Fibroblast of gingiva (primary cell): ENCODE measurements at regions not wholly inside any gene's neighbourhood (a gene's known extent, or its start where the extent isn't known, plus 50 kb on each side); places are given as distances from the start of the nearest gene placed in this dataset.

ENCODE experiments used
- DNase-seq: peaks from one replicate; pipeline ENCODE4 v3.0.0-alpha.2; 2011; ENCODE audit warnings: low read depth

GRCh38 chr4:120525106-120525505 lies 397.4 kb downstream of the PRDM5 start:
- no peak for DNase-seq

GRCh38 chr4:120524237-120524636 lies 398.3 kb downstream of the PRDM5 start:
- no peak for DNase-seq

- DNase-seq: no peak
Measured at GRCh38 chr4:120520761-120521160, 401.8 kb downstream of the PRDM5 start.

- DNase-seq: peak; percentile 83
Measured at GRCh38 chr4:120517966-120518365, 404.6 kb downstream of the PRDM5 start.

DNA sequence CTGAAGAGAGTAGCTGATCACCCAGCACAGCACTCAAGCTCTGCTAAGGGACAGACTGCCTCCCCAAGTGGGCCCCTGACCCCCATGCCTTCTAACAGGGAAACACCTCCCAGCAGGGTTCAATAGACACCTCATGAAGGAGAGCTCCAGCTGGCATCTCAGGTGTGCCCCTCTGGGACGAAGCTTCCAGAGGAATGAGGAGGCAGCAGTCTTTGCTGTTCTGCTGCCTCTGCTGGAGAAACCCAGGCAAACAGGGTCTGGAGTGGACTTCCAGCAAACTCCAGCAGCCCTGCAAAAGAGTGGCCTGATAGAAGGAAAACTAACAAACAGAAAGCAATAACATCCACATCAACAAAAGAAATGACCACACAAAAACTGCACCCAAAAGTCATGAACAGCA lies 412.8 kb downstream of the PRDM5 start:
- no peak for DNase-seq

- no peak for DNase-seq
Measured at GRCh38 chr4:120509222-120509621, 413.3 kb downstream of the PRDM5 start.

DNA sequence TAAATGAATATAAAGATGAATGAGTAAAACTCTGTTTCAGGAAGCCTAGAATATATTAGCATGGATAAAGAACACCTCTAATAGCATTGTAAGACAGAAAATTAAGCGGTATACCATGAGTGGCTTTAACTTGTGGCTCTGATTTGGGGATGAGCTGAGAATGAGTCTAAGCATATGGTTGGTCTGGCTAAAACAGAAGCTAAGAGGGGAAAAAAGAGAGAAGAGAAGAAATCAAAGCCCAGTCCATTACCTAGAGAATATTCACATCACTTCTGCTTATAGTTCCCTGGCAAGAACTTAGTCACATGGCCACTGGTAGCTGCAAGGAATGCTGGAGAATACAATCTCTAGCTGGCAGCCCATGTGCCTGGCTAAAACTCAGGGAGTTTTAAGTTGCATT lies 414.5 kb downstream of the PRDM5 start:
- DNase-seq: no peak

GRCh38 chr4:120506536-120506935 lies 416.0 kb downstream of the PRDM5 start:
- no peak for DNase-seq

DNA sequence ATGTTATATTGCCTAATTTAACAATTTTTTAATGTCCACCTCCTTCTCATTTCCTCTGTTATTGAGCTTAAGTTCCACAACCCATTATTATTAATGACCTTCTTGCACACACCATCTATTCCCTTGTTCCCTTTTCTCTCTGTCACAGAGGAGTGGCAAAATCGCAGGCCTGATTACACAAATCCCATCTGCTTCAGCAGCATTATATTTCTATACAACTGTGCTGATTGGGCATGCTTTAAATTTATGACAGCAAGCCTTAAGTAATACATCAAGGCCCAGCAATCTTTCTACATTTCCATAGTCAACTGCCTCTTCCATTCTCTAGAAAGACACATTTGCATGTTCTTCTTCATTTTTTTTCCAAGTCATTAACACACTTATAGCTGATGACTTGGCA lies 423.8 kb downstream of the PRDM5 start:
- DNase-seq: no peak

- DNase-seq: no peak
Measured at GRCh38 chr4:120491481-120491880, 424.8 kb upstream of the MAD2L1 start.

DNA sequence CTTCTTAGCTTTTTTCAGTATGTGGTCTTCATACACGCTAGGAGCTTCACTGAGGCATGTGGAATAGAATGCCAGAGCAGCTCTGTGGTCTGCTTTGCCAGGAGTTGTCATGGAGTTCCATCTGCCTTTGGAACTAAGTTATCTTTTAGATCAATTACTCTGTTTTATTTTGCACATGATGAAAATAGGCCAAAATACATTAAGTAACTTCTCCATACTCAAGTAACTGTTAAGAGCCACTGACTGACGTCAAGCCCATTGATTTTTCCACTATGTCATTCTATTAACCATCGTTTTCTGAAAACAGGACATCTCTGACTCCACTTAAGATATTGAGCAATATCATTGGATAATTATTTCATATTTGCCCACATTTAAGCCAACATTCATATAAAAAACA lies 415.1 kb upstream of the MAD2L1 start:
- peak; percentile 45 for DNase-seq

- no peak for DNase-seq
Measured at GRCh38 chr4:120472447-120473131, 405.9 kb upstream of the MAD2L1 start.

GRCh38 chr4:120466429-120466828 lies 399.8 kb upstream of the MAD2L1 start:
- no peak for DNase-seq

GRCh38 chr4:120454788-120455187 lies 388.1 kb upstream of the MAD2L1 start:
- no peak for DNase-seq

GRCh38 chr4:120452536-120452935 lies 385.9 kb upstream of the MAD2L1 start:
- DNase-seq: no peak

GRCh38 chr4:120452001-120452400 lies 385.4 kb upstream of the MAD2L1 start:
- peak; percentile 21 for DNase-seq

DNA sequence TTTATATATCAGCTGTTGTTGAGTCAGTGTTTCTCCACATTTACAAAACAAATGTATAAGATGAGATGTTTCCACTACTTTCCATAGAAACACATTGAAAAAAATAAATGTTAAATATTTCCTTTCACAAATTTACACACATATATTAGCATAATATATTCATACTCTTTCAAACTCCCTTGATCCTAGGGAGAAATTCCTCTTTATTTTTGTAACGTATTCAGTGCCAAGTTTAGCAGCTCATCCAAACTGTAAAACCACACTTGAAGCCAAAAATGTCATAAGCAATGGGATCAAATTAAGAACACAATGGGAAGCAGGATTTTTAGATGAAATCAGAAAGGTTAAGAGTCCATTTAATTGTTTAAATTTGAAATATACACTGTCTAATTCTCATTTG lies 381.1 kb upstream of the MAD2L1 start:
- DNase-seq: no peak

DNA sequence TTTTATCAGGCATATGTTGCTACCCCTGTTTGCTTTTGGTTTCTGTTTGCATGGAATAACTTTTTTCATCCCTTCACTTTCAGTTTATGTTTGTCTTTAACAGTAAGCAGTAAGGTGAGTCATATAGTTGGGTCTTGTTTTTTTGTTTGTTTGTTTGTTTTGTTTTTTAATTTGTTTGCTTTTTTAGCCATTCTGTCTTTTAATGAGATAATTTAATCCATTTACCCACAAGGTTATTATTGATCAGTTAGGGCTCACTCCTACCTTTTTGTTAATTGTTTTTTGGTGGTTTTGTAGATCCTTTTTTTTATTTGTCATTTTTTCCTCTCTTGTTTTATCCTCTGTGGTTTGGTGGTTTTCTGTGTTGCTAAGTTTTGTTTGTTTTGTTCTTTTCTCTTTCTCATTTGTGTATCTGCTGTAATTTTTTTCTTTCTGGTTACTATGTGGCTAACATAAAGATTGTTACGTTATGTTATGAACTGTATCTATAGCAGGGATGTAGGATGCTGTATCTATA lies 379.5 kb upstream of the MAD2L1 start:
- DNase-seq: no peak

GRCh38 chr4:120445186-120445585 lies 378.5 kb upstream of the MAD2L1 start:
- no peak for DNase-seq

- peak; percentile 89 for DNase-seq
Measured at GRCh38 chr4:120443116-120443515, 376.5 kb upstream of the MAD2L1 start.

DNA sequence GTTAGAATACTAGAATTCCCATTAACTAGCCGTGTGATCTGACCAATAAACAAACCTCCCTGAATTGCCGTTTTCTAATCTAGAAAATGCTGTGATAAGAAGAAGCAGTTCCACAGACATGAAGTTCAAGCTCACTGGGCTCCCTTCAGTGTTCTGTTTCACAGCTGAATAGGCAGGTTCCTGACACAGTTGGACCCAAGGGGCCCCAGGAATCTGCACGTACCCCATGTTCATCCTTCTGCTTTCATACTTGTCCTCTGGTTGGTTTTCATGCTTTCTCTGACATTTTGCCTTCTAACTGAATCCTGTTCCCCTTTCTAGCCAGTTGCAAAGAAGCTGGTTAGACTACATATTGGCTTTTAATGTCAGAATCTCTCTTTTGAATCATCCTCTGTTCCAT lies 374.1 kb upstream of the MAD2L1 start:
- DNase-seq: no peak

DNA sequence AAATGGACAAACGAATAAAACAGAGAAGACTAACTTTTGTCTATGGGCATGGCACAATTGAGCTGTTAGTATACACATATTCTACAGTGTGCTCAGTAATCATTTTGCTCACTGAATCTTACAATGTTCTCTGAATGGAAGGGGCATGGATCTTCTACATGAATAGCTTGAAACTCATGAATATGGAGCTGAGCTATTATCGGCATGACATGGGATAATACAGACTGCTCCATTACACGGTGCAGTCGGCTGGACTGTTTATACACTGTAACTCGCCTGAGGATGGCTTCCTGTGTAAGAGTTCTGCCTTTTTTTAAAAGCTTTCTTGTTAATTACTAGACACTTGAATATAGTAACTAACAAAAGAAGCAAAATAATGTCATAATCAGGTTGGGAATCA lies 368.5 kb upstream of the MAD2L1 start:
- no peak for DNase-seq

DNA sequence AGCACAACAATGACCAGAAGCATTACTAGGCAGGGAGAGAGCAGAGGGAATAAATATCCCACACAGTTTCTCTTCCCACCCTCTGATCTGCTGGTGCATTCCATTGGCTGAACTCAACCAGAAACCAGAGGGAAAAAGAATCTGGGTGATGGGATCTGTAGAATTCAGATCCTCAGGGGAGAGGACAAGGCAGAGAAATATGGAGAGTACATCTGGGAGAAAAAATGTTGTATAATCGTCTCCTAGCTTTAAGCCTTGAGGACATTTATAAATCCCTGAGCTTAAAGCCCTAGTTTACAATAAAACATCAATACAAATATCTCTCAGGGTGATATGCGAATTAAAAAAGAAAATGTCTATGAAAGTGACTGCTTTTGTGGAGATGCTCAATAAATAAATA lies 368.1 kb upstream of the MAD2L1 start:
- no peak for DNase-seq

GRCh38 chr4:120432301-120432860 lies 365.7 kb upstream of the MAD2L1 start:
- peak; percentile 61 for DNase-seq
